ENCODE measurements at regions not wholly inside any gene's neighbourhood (a gene's known extent, or its start where the extent isn't known, plus 50 kb on each side); places are given as distances from the start of the nearest gene placed in this dataset.

- no peak overlapping the region for H2BK12ac ChIP-seq (ENCODE audit: low read length)
- no peak overlapping the region for H3K14ac ChIP-seq (ENCODE audit: low read length)
- no peak overlapping the region for H2AK5ac ChIP-seq (ENCODE audit: low read depth, low read length)
- no peak for DNase-seq (ENCODE audit: low spot score)
- H2BK120ac ChIP-seq (ENCODE audit: low read depth, low read length), result no peak overlapping the region
- H3K4ac ChIP-seq (ENCODE audit: low read length), result no peak overlapping the region
- no CpG with 5 or more reads among the region's 8 CpGs for WGBS, 2 donors (ENCODE audit: extremely low coverage in 2 of 2, insufficient read length in 2 of 2, insufficient replicate concordance in 1 of 2)
- no peak overlapping the region for H3K9ac ChIP-seq (ENCODE audit: low read depth, low read length, poor library complexity)
- H3K27me3 ChIP-seq (ENCODE audit: control insufficient read depth in 3 of 3, insufficient read depth in 3 of 3, low read depth in 1 of 3, low read length in 3 of 3), result no peaks in the 10 kb centered on the region
- H3K27ac ChIP-seq (replicated peaks; ENCODE audit: low read length), result no peak overlapping the region
- H3K18ac ChIP-seq (ENCODE audit: low read length), result no peak overlapping the region
- no peak overlapping the region for H2BK5ac ChIP-seq (ENCODE audit: low read length)
- no peaks in the 10 kb centered on the region for H3K9me3 ChIP-seq (replicated peaks in 1 of 2; ENCODE audit: control insufficient read depth in 2 of 2, insufficient read depth in 1 of 2, low read depth in 1 of 2, low read length in 2 of 2)
- no peak overlapping the region for H4K8ac ChIP-seq (ENCODE audit: low read depth, low read length)
- H3K4me1 ChIP-seq (ENCODE audit: control insufficient read depth in 2 of 2, insufficient read depth in 1 of 2, low read depth in 1 of 2, low read length in 2 of 2), result peaks cover 0 to 12% of the 10 kb centered on the region in 2 donors
- no peaks in the 10 kb centered on the region for H3K79me1 ChIP-seq (ENCODE audit: low read depth, low read length)
- no peak overlapping the region for H3K23ac ChIP-seq (ENCODE audit: low read depth, low read length, poor library complexity)
- H2BK15ac ChIP-seq (ENCODE audit: low read length), result no peak overlapping the region
- H3K4me2 ChIP-seq (ENCODE audit: insufficient read depth, low read length, poor library complexity, severe bottlenecking), result no peak overlapping the region
- no peaks in the 10 kb centered on the region for H3K36me3 ChIP-seq (replicated peaks in 1 of 2; ENCODE audit: control insufficient read depth in 2 of 2, insufficient read depth in 2 of 2, low read length in 2 of 2)
- H3K4me3 ChIP-seq (ENCODE audit: low read length in 2 of 2), result no peak overlapping the region
- H4K91ac ChIP-seq (ENCODE audit: low read depth, low read length, poor library complexity), result no peak overlapping the region
- no peak overlapping the region for H2AFZ ChIP-seq (ENCODE audit: low read length)
Measured at GRCh38 chr21:41677671-41678015, 89.2 kb downstream of the RIPK4 start.

GRCh38 chr21:41676198-41676597 is 90.7 kb downstream of the RIPK4 start:
- Histone ChIP-seq H2BK15ac (ENCODE audit: low read length) (no peak overlapping the region), H3K79me1 (ENCODE audit: low read depth, low read length) (no peaks in the 10 kb centered on the region), H3K4ac (ENCODE audit: low read length) (no peak overlapping the region), H2BK5ac (ENCODE audit: low read length) (no peak overlapping the region), H3K36me3 (replicated peaks in 1 of 2; ENCODE audit: control insufficient read depth in 2 of 2, insufficient read depth in 2 of 2, low read length in 2 of 2) (no peaks in the 10 kb centered on the region), H4K8ac (ENCODE audit: low read depth, low read length) (no peak overlapping the region), H3K27ac (replicated peaks; ENCODE audit: low read length) (no peak overlapping the region), H3K4me3 (ENCODE audit: low read length in 2 of 2) (no peak overlapping the region), H3K14ac (ENCODE audit: low read length) (no peak overlapping the region), H2AK5ac (ENCODE audit: low read depth, low read length) (no peak overlapping the region), H2AFZ (ENCODE audit: low read length) (no peak overlapping the region), H3K9ac (ENCODE audit: low read depth, low read length, poor library complexity) (no peak overlapping the region), H3K9me3 (replicated peaks in 1 of 2; ENCODE audit: control insufficient read depth in 2 of 2, insufficient read depth in 1 of 2, low read depth in 1 of 2, low read length in 2 of 2) (no peaks in the 10 kb centered on the region), H4K91ac (ENCODE audit: low read depth, low read length, poor library complexity) (no peak overlapping the region), H3K4me1 (ENCODE audit: control insufficient read depth in 2 of 2, insufficient read depth in 1 of 2, low read depth in 1 of 2, low read length in 2 of 2) (peaks cover 0 to 12% of the 10 kb centered on the region in 2 donors), H3K4me2 (ENCODE audit: insufficient read depth, low read length, poor library complexity, severe bottlenecking) (no peak overlapping the region), H3K23ac (ENCODE audit: low read depth, low read length, poor library complexity) (no peak overlapping the region), H2BK12ac (ENCODE audit: low read length) (no peak overlapping the region), H2BK120ac (ENCODE audit: low read depth, low read length) (no peak overlapping the region), H3K27me3 (ENCODE audit: control insufficient read depth in 3 of 3, insufficient read depth in 3 of 3, low read depth in 1 of 3, low read length in 3 of 3) (no peaks in the 10 kb centered on the region), H3K18ac (ENCODE audit: low read length) (no peak overlapping the region)
- no CpG with 5 or more reads among the region's 3 CpGs for WGBS, 2 donors (ENCODE audit: extremely low coverage in 2 of 2, insufficient read length in 2 of 2, insufficient replicate concordance in 1 of 2)
- no peak for DNase-seq (ENCODE audit: low spot score)

- DNase-seq (ENCODE audit: low spot score), result no peak
- no peak overlapping the region for H2BK15ac ChIP-seq (ENCODE audit: low read length)
- no peak overlapping the region for H2AFZ ChIP-seq (ENCODE audit: low read length)
- H3K14ac ChIP-seq (ENCODE audit: low read length), result no peak overlapping the region
- H3K79me1 ChIP-seq (ENCODE audit: low read depth, low read length), result no peaks in the 10 kb centered on the region
- H2BK120ac ChIP-seq (ENCODE audit: low read depth, low read length), result no peak overlapping the region
- no peak overlapping the region for H2AK5ac ChIP-seq (ENCODE audit: low read depth, low read length)
- no peaks in the 10 kb centered on the region for H3K9me3 ChIP-seq (replicated peaks in 1 of 2; ENCODE audit: control insufficient read depth in 2 of 2, insufficient read depth in 1 of 2, low read depth in 1 of 2, low read length in 2 of 2)
- H2BK12ac ChIP-seq (ENCODE audit: low read length), result no peak overlapping the region
- H2BK5ac ChIP-seq (ENCODE audit: low read length), result no peak overlapping the region
- H3K9ac ChIP-seq (ENCODE audit: low read depth, low read length, poor library complexity), result no peak overlapping the region
- H4K91ac ChIP-seq (ENCODE audit: low read depth, low read length, poor library complexity), result no peak overlapping the region
- no peaks in the 10 kb centered on the region for H3K36me3 ChIP-seq (replicated peaks in 1 of 2; ENCODE audit: control insufficient read depth in 2 of 2, insufficient read depth in 2 of 2, low read length in 2 of 2)
- H4K8ac ChIP-seq (ENCODE audit: low read depth, low read length), result no peak overlapping the region
- no peak overlapping the region for H3K4me3 ChIP-seq (ENCODE audit: low read length in 2 of 2)
- WGBS, 2 donors (ENCODE audit: extremely low coverage in 2 of 2, insufficient read length in 2 of 2, insufficient replicate concordance in 1 of 2), result no CpG with 5 or more reads among the region's 6 CpGs
- no peak overlapping the region for H3K27ac ChIP-seq (replicated peaks; ENCODE audit: low read length)
- H3K4ac ChIP-seq (ENCODE audit: low read length), result no peak overlapping the region
- no peak overlapping the region for H3K23ac ChIP-seq (ENCODE audit: low read depth, low read length, poor library complexity)
- H3K4me2 ChIP-seq (ENCODE audit: insufficient read depth, low read length, poor library complexity, severe bottlenecking), result no peak overlapping the region
- no peaks in the 10 kb centered on the region for H3K27me3 ChIP-seq (ENCODE audit: control insufficient read depth in 3 of 3, insufficient read depth in 3 of 3, low read depth in 1 of 3, low read length in 3 of 3)
- peaks cover 0 to 12% of the 10 kb centered on the region in 2 donors for H3K4me1 ChIP-seq (ENCODE audit: control insufficient read depth in 2 of 2, insufficient read depth in 1 of 2, low read depth in 1 of 2, low read length in 2 of 2)
- no peak overlapping the region for H3K18ac ChIP-seq (ENCODE audit: low read length)
Measured at GRCh38 chr21:41675574-41675973, 91.3 kb downstream of the RIPK4 start.

GRCh38 chr21:41674402-41674801 is 92.5 kb downstream of the RIPK4 start:
- Histone ChIP-seq H3K9ac (ENCODE audit: low read depth, low read length, poor library complexity) (no peak overlapping the region), H3K4me3 (ENCODE audit: low read length in 2 of 2) (no peak overlapping the region), H3K18ac (ENCODE audit: low read length) (no peak overlapping the region), H2BK12ac (ENCODE audit: low read length) (no peak overlapping the region), H3K14ac (ENCODE audit: low read length) (no peak overlapping the region), H3K4me2 (ENCODE audit: insufficient read depth, low read length, poor library complexity, severe bottlenecking) (no peak overlapping the region), H4K8ac (ENCODE audit: low read depth, low read length) (no peak overlapping the region), H3K23ac (ENCODE audit: low read depth, low read length, poor library complexity) (no peak overlapping the region), H2AK5ac (ENCODE audit: low read depth, low read length) (no peak overlapping the region), H3K9me3 (replicated peaks in 1 of 2; ENCODE audit: control insufficient read depth in 2 of 2, insufficient read depth in 1 of 2, low read depth in 1 of 2, low read length in 2 of 2) (no peaks in the 10 kb centered on the region), H2AFZ (ENCODE audit: low read length) (no peak overlapping the region), H3K79me1 (ENCODE audit: low read depth, low read length) (no peaks in the 10 kb centered on the region), H3K36me3 (replicated peaks in 1 of 2; ENCODE audit: control insufficient read depth in 2 of 2, insufficient read depth in 2 of 2, low read length in 2 of 2) (no peaks in the 10 kb centered on the region), H4K91ac (ENCODE audit: low read depth, low read length, poor library complexity) (no peak overlapping the region), H3K27me3 (ENCODE audit: control insufficient read depth in 3 of 3, insufficient read depth in 3 of 3, low read depth in 1 of 3, low read length in 3 of 3) (no peaks in the 10 kb centered on the region), H2BK15ac (ENCODE audit: low read length) (no peak overlapping the region), H3K27ac (replicated peaks; ENCODE audit: low read length) (no peak overlapping the region), H2BK120ac (ENCODE audit: low read depth, low read length) (no peak overlapping the region), H3K4ac (ENCODE audit: low read length) (no peak overlapping the region), H3K4me1 (ENCODE audit: control insufficient read depth in 2 of 2, insufficient read depth in 1 of 2, low read depth in 1 of 2, low read length in 2 of 2) (peaks cover 0 to 12% of the 10 kb centered on the region in 2 donors), H2BK5ac (ENCODE audit: low read length) (no peak overlapping the region)
- no CpG with 5 or more reads among the region's 6 CpGs for WGBS, 2 donors (ENCODE audit: extremely low coverage in 2 of 2, insufficient read length in 2 of 2, insufficient replicate concordance in 1 of 2)
- no peak for DNase-seq (ENCODE audit: low spot score)

Measured in neuronal stem cell (in vitro differentiated cells).